Kidney (tissue), 13 donors: ENCODE measurements at regions not wholly inside any gene's neighbourhood (a gene's known extent, or its start where the extent isn't known, plus 50 kb on each side); places are given as distances from the start of the nearest gene placed in this dataset.
A peak's percentile ranks its signal among the peaks of the same experiment; 100 is the strongest.

ENCODE experiments used
- DNase-seq, 5 donors: peaks; one replicate each; pipeline ENCODE4 v3.0.0-alpha.2; 2013 to 2020
- FAIRE-seq: peaks from 2 replicates; lab custom pipeline; 2012; peaks lifted over from hg19 to GRCh38; lab: Jason Lieb, UNC
- H3K27ac ChIP-seq, 2 donors: one replicate each; pipeline ENCODE4 v1.7.0; 2013; ENCODE audit warnings: low read depth in 2 of 2, low read length in 2 of 2, inconsistent platforms in 1 of 2
- H3K27me3 ChIP-seq: one replicate; pipeline ENCODE4 v1.7.1; 2013; ENCODE audit warnings: low read length, inconsistent platforms; ENCODE audit not compliant: control insufficient read depth, insufficient read depth
- H3K36me3 ChIP-seq, 3 donors: one replicate each; pipeline versions ENCODE4 v1.7.0 to v1.7.1; 2013; ENCODE audit warnings: low read length in 3 of 3, control low read depth in 1 of 3, inconsistent platforms in 1 of 3; ENCODE audit not compliant: insufficient read depth in 3 of 3, control insufficient read depth in 2 of 3
- H3K4me1 ChIP-seq, 3 donors: one replicate each; pipeline versions ENCODE4 v1.7.0 to v1.7.1; 2013; ENCODE audit warnings: low read length in 3 of 3, inconsistent platforms in 1 of 3, low read depth in 1 of 3; ENCODE audit not compliant: control insufficient read depth in 2 of 3, insufficient read depth in 2 of 3
- H3K4me3 ChIP-seq, 3 donors: one replicate each; pipeline versions ENCODE4 v1.7.0 to v1.8.1; 2013; ENCODE audit warnings: low read length in 3 of 3, control low read depth in 1 of 3, inconsistent platforms in 1 of 3
- H3K9ac ChIP-seq, 3 donors: one replicate each; pipeline versions ENCODE4 v1.7.0 to v1.7.1; 2013; ENCODE audit warnings: low read length in 3 of 3, control low read depth in 1 of 3, inconsistent platforms in 1 of 3
- H3K9me3 ChIP-seq, 3 donors: one replicate each; pipeline versions ENCODE4 v1.7.0 to v1.7.1; 2013; ENCODE audit warnings: low read length in 3 of 3, control low read depth in 1 of 3, inconsistent platforms in 1 of 3; ENCODE audit not compliant: control insufficient read depth in 2 of 3, insufficient read depth in 1 of 3
- intact Hi-C: fragments of 100-400 bp; cut with DNase I; formaldehyde crosslinking; loops from one replicate; pipeline ENCODE4 v1.11.1; 2022
- TF ChIP-seq, protein P1 (sequence below): IDR thresholded peaks from 3 replicates; pipeline ENCODE4 v1.5.1; 2012; ENCODE audit warnings: mild to moderate bottlenecking, moderate library complexity, borderline replicate concordance; ENCODE audit not compliant: insufficient read depth; ENCODE audit errors: extremely low read depth
- donor health status: control.
- donor health status: control.
- donor health status: control.
- donor health status: control.
- donor health status: control.
- donor health status: DM: yes; HTN: yes; CAD: no.
- donor health status: Normal renal cell carcinoma (clear cell type).

DNA sequence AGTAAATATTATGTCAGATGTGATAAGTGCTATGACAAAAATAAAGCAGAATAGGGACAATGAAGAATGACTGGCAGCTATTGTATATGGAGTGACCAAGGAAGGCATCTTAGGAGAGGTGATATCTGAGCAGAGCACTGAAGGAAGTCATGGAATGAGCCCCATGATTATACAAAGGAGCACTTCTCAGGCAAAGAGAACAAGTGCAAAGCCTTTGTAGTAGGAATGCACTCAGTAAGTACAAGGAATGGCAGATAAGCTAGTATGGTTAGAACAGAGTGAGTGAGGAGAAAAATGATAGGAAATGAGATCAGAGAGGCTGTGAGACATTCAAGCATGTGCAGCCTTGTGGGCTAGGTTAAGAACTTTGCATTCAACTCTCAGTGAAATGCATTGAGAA, 214.8 kb downstream of the LURAP1L start:
- FAIRE-seq, result no peak
- no peaks in the 10 kb centered on the region for H3K9me3 ChIP-seq
- H3K36me3 ChIP-seq, result no peaks in the 10 kb centered on the region
- H3K4me3 ChIP-seq, result no peak overlapping the region
- H3K27ac ChIP-seq, result no peak overlapping the region
- no peaks in the 10 kb centered on the region for H3K4me1 ChIP-seq
- H3K27me3 ChIP-seq, result no peaks in the 10 kb centered on the region
- TF ChIP-seq, protein P1, sequence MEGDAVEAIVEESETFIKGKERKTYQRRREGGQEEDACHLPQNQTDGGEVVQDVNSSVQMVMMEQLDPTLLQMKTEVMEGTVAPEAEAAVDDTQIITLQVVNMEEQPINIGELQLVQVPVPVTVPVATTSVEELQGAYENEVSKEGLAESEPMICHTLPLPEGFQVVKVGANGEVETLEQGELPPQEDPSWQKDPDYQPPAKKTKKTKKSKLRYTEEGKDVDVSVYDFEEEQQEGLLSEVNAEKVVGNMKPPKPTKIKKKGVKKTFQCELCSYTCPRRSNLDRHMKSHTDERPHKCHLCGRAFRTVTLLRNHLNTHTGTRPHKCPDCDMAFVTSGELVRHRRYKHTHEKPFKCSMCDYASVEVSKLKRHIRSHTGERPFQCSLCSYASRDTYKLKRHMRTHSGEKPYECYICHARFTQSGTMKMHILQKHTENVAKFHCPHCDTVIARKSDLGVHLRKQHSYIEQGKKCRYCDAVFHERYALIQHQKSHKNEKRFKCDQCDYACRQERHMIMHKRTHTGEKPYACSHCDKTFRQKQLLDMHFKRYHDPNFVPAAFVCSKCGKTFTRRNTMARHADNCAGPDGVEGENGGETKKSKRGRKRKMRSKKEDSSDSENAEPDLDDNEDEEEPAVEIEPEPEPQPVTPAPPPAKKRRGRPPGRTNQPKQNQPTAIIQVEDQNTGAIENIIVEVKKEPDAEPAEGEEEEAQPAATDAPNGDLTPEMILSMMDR, result no peak
- no peak overlapping the region for H3K9ac ChIP-seq
- intact Hi-C loops, result no loop called here
- no peak for DNase-seq

DNA sequence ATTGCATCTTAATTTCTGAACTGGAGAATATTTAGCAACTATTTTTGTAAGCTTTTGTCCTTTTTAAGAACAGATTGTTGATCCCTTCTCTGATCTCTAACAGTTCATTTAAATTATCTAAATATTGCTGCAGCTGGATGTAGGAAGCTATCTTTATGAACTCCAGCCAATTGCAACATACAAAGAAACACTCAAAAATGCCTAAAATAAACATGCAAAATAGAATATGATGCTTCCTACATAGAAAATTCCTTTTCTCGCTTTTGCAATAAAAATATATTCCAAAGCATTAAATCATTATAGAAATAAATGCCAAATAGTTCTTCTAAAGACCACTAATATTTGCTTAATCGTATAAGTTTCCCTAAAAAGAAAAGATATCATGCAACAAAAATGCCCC, 218.6 kb downstream of the LURAP1L start:
- no peak overlapping the region for H3K9ac ChIP-seq
- H3K4me3 ChIP-seq, result no peak overlapping the region
- intact Hi-C loops, result no loop called here
- H3K36me3 ChIP-seq, result no peaks in the 10 kb centered on the region
- DNase-seq (peak in 2 of 5 donors; percentile 24 to 56), FAIRE-seq (no peak)
- no peaks in the 10 kb centered on the region for H3K9me3 ChIP-seq
- H3K27me3 ChIP-seq, result no peaks in the 10 kb centered on the region
- H3K27ac ChIP-seq, result no peak overlapping the region
- H3K4me1 ChIP-seq, result no peaks in the 10 kb centered on the region
- TF ChIP-seq, protein P1, result no peak

DNA sequence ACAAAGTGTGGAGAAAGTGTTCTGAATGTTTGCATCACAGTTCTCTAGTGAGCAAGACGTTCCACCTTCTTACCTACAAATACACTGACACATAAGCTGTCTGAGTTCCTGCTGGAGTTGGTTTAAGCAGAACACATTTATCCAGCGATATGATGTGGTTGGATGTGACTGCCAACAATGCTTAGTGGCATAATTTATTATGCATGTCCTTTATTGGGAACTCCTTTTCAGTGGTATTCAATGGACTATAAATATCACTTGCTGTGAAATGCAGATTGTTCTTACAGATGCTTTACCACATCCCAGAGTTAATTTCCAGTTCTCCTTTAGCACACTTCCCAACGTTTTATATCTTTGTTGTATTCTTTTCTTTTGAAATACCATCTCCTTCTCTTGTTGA, 222.2 kb downstream of the LURAP1L start:
- Histone ChIP-seq H3K4me1 (no peaks in the 10 kb centered on the region), H3K27me3 (no peaks in the 10 kb centered on the region), H3K9me3 (no peaks in the 10 kb centered on the region), H3K4me3 (no peak overlapping the region), H3K27ac (no peak overlapping the region), H3K9ac (no peak overlapping the region), H3K36me3 (no peaks in the 10 kb centered on the region)
- intact Hi-C loops, result no loop called here
- FAIRE-seq (no peak), DNase-seq (no peak)
- TF ChIP-seq, protein P1, result no peak

DNA sequence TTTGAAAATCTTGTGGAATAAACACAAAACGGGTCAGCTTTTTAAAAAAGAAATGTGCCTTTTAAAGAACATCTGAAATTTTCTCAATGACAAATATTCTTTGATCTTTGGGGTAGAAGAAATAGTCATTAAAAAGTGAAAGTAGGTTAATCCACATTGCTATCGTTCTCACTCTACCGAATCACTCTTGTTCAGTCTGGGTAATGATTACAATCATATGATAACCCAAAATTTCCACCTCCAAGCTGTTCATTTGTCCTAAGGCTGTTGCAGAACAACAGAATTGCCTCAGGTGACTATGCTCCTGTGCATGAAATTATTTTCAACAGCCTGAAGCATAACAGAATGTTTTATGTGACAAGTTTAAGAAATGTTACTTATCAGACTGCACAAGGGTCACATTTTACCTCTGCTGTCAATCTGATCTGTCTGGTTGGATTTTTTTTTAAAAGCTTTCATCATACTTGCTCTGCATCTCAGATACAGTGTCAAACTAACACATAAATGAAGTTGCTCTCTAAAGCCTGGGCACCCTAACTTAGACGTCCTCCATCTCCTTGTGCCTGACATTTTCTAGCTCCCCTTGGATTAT, 227.3 kb downstream of the LURAP1L start:
- TF ChIP-seq, protein P1, result no peak
- Histone ChIP-seq H3K36me3 (no peaks in the 10 kb centered on the region), H3K4me1 (no peaks in the 10 kb centered on the region), H3K27ac (no peak overlapping the region), H3K27me3 (no peaks in the 10 kb centered on the region), H3K9me3 (no peaks in the 10 kb centered on the region), H3K4me3 (peak overlapping the region in 1 of 3 donors; percentile 8), H3K9ac (no peak overlapping the region)
- no peak for FAIRE-seq
- no peak for DNase-seq
- intact Hi-C loops, result no loop called here
